ENCODE measurements at regions not wholly inside any gene's neighbourhood (a gene's known extent, or its start where the extent isn't known, plus 50 kb on each side); places are given as distances from the start of the nearest gene placed in this dataset.
"Not testable (repeated sequence)": the region's sequence is repeated elsewhere in the genome, so short reads cannot be mapped to it uniquely, and the experiment has no call there.

DNA sequence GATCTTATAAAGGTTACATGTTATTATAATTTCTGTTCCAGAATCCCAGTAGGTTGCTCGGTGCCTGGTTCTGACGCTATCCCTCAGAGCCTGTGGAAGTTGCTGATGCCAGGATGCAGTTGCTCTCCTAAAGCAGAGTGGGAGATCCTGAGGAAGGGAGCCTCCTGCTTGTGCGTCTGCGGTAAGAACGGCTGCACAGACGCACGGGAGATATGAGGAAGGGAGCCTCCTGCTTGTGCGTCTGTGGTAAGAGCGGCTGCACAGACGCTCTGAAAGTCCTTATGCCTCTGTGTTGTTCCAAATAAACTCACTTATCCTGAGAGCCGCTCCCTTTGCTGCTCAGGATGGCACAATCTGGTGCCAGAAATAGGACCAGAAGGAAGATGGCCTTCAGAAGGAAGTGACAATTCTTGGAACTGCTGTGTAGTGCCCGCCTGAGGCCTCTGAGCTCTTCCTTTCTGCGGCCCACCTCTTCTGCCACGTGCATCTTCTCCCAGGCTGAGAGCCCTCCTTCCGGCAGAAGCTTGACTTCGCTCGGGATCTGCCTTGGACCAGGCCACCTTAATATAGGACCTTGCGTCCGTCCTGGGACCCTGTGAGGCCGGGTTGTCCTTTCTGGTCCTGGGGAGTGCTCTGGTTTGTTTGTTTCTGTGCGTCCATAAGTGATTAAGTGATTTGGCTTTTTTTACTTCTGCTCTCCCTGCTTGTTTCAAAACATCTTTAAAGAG, 89.5 kb downstream of the RTP5 start:
- no peak for DNase-seq (ENCODE audit: low read depth)

GRCh38 chr2:241959751-241960269, 90.3 kb downstream of the RTP5 start:
- DNase-seq (ENCODE audit: low read depth): no peak

- no peak for DNase-seq (ENCODE audit: low read depth)
Observed at GRCh38 chr2:241961454-241961853, 91.9 kb downstream of the RTP5 start.

- DNase-seq (ENCODE audit: low read depth): no peak
Observed at GRCh38 chr2:241964133-241964532, 94.6 kb downstream of the RTP5 start.

- peak; percentile 78 for DNase-seq (ENCODE audit: low read depth)
Observed at GRCh38 chr2:241965931-241966412, 96.4 kb downstream of the RTP5 start.

DNA sequence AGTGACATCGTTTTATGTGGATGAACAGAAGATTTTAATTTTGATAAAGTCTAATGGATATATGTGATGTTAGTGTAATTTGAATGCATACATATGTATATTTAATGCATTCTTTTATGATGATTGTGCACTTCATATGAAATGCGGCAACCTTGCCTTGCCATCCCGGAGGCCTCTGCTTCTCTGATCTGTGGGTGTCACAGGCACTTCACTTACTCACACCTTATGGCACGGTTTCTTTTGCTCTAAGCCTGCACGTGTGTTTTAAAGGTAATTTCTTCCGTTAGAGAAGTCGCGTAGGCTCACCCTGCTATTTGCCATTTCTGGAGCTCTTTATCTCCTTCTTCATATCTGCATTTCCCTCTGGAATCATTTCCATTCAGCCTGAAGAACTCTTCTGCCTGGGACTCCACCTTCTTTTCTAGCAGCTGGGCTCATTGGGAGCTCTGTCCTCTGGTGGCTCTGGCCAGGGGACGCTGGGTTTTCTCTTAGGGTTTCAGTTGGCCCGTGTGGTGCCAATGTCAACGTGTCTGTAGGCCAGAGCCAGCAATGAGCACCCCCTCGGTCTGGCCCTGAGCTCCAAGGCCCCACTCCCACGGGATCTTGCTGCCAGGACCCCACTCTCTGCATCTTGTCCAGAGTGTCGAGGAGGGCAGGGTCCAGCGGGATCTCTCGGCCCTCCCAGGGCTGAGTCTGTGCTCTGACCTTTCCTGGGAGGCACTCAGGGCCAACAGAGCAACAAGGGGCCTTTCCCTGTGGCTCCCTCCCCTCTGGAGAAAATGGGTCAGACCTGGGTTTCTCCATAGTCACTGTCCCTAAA, 97.3 kb downstream of the RTP5 start:
- no peak for DNase-seq (ENCODE audit: low read depth)

DNA sequence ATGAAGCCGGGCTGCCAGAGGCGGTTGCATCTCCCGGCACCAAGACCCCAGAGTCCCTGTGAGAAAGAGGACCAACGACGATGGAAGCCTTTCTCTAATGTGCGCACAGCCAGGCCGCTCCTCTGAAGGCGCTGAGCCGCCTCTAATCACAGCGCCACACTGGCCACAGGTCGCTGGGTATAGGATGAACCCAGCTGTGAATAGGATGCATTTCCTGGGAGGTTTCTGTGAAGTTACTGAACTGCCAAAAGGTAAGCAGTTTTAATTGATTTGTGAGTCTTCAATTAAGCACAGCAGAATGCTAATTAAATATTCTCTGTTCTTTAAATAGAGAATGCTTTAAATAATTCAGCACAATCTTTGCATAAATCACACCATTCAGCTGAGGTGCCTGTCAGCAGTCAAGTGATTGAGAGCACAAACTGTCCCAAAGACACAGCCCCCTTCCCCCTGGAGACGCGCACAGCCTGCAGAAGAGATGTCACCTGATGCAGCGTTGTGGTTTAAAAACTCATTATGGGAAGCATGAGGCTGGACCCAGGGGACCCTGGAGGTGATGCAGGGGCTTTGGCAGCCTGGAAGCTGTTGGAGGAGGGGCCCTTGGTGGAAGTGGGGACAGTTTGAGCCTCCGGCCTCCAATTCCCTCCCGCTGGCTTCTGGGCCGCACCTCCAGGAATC, 98.1 kb downstream of the RTP5 start:
- DNase-seq (ENCODE audit: low read depth): no peak

DNA sequence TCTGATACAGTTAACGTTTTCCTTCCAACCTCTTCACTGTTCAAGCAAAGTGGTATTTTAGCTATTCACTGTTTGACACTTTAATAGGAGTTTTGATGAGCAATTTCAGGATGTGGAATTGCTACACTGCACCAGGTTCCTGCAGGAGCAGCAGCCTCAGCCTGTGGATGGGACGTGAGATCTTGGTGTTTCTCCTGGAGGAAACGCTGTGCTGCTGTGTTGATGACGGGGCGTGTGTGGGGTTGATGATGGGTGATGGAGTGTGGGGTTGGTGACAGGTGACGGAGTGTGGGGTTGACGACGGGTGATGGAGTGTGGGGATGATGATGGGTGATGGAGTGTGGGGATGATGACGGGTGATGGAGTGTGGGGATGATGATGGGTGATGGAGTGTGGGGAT, 98.9 kb downstream of the RTP5 start:
- DNase-seq (ENCODE audit: low read depth): no peak

- not testable (repeated sequence) for DNase-seq (ENCODE audit: low read depth)
Observed at GRCh38 chr2:241969182-241969581, 99.7 kb downstream of the RTP5 start.

GRCh38 chr2:241970716-241971115, 101.2 kb downstream of the RTP5 start:
- DNase-seq (ENCODE audit: low read depth): no peak

DNA sequence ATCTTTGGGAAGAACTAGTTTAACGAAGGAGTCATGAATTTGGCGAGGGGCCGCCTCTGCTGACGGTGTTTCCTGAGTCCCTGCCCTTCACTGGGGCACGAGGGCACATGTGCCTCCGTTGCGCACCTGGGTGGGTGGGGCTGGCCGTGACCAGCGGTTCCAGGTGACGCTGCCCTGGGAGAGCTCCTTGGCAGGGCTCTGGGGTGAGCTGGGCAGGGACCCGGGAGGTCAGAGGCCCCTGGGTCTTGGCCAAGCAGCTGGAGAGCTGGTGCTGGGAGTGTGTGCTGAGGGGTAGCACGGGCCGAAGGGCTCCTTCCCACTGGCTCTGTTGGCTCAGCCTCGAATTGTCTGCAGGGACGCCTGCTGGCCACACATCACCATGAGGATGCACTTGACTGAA, 104.6 kb downstream of the RTP5 start:
- DNase-seq (ENCODE audit: low read depth): no peak

DNA sequence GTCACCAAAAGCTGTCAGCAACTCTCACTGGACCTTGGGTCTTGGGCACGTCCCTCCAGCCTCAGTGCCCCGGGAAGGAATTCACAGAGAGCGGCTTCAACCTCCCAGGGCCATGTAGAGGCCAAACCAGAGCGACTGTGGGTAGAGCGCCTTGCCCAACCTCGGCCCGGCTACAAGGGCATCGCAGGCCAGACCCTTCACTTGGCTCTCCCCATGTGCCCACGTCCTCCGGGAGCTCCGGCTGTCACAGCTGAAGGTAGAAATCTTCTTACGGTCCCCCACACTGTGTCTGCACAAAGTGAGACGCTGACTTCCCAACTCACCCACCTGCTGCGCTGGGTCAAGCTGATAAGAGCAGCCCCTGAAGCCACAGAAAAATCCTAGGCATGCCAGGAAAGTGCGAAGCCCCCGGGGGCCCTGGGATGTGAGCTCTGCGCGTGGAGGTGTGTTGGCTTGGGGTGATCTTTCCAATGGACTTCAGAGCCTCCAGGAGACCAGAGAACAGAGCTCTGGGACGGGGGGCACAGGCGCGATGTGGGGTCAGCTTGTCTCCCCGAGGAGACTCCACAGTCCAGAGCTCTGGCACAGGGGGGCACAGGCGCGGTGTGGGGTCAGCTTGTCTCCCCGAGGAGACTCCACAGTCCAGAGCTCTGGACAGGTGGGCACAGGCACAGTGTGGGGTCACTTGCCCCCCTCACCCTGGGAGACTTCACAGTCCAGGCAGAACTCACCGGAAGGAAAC, 105.5 kb downstream of the RTP5 start:
- no peak for DNase-seq (ENCODE audit: low read depth)

DNA sequence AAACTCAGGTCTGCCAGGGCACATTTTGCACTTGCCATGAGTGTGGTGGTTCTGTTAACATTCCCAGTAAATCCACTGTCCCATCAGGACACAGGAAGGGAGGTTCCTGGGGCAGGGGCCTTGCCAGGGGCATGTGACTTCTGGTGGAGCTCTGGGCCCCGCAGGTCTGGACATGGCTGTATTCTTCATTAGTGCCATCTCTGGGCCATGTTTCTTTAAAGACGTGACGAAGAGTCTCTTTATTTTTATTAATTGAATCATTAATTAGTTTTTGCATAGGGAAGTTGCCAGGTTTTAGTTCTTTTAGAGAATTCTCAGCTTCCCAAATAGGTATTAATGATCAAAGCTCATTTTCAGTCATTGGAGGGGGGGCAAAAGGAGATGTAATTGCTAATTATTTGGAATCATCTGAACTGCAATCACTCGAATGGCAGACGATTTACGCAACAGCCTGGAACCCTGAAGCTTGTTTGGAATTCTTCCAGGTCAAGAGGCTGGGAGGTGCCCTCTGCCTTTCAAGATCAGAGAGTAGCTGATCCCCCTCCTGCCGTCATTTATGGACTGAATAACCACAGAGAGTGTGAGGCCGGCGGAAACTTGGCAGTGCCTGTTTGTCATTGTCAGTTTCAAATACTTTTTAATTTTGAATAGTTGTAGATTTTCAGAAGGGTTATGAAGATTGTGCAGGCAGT, 106.2 kb downstream of the RTP5 start:
- DNase-seq (ENCODE audit: low read depth): no peak

- DNase-seq (ENCODE audit: low read depth): no peak
Observed at GRCh38 chr2:241976296-241976695, 106.8 kb downstream of the RTP5 start.

DNA sequence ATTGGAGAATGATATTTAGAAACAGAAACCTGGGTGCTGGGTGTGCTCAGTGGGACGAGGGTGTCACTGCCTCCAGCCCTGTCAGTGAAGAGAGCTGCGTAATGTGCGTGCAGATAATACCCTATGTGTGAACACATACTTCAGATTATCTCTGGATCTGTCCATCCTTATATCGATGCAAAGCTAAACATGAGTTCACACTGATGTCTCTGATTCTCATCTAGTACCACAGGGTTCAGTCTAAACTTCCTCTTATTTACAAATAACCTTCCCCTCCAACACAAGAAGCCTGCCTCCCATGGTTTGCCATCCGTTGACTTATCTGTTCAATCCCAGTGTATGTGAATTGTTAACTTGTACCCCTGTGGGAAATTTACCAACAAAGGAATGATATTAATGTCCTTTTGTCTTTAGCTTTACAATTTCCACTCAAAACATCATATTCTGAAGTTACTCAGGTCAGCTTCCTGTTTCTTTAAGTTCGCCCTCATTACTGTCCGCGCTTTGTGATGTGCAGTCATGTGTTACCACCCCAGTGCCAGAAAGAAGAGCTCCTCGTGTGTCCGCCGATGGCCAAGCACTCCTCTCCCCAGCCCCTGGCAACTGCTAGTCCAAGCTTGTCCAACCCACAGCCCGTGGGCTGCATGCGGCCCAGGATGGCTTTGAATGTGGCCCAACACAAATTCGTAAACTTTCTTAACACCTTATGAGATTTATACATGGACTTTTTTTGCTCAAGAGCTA, 108.2 kb downstream of the RTP5 start:
- no peak for DNase-seq (ENCODE audit: low read depth)

GRCh38 chr2:241978670-241979069, 109.1 kb downstream of the RTP5 start:
- no peak for DNase-seq (ENCODE audit: low read depth)

DNA sequence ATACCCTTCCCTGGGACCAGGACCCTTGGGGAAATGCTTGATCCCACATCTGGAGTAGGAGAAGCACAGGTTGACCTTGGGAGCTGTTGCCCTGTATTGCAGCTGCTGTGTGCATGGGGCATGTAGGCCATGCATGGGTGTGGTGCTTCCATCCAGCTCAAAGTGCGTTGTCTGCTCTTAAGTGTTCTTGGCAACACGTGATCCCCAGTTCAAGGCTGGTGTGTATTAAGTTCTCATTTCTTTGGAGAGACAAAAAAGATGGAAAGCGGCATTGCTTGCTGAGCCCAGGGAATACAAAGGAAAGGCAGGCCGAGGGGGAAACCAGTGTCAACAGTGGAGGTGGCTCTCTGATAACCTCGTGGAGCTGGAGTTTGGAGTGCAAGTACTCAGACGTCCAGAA, 110.7 kb downstream of the RTP5 start:
- no peak for DNase-seq (ENCODE audit: low read depth)

- no peak for DNase-seq (ENCODE audit: low read depth)
Observed at GRCh38 chr2:241981076-241981700, 111.7 kb downstream of the RTP5 start.

- DNase-seq (ENCODE audit: low read depth): no peak
Observed at GRCh38 chr2:241982706-241983570, 113.4 kb downstream of the RTP5 start.
